PC-3 (cell line): ENCODE measurements at regions not wholly inside any gene's neighbourhood (a gene's known extent, or its start where the extent isn't known, plus 50 kb on each side); places are given as distances from the start of the nearest gene placed in this dataset.

Experiments
- CTCF ChIP-seq: fragments of 300-600 bp; sonication (generic); conservative IDR thresholded peaks from 2 replicates; pipeline ENCODE4 v1.5.1; 2017; ENCODE audit warnings: antibody characterized with exemption, low read depth, mild to moderate bottlenecking, low read length
- EZH2 ChIP-seq: fragments of 300-600 bp; sonication (generic); IDR thresholded peaks from one replicate; pipeline ENCODE4 v1.6.1; 2017; ENCODE audit warnings: antibody characterized with exemption, mild to moderate bottlenecking, low read length; ENCODE audit not compliant: unreplicated experiment
- EZH2phosphoT487 ChIP-seq: fragments of 300-600 bp; sonication (generic); IDR thresholded peaks from 2 replicates; pipeline ENCODE4 v1.6.1; 2018; ENCODE audit warnings: mild to moderate bottlenecking, antibody characterized with exemption, low read length, borderline replicate concordance

GRCh38 chr6:105593056-105593690 lies 190.3 kb upstream of the PREP start:
- TF ChIP-seq CTCF (no peak), EZH2 (no peak), EZH2phosphoT487 (no peak)
